ENCODE measurements at regions not wholly inside any gene's neighbourhood (a gene's known extent, or its start where the extent isn't known, plus 50 kb on each side); places are given as distances from the start of the nearest gene placed in this dataset.
A peak's percentile ranks its signal among the peaks of the same experiment; 100 is the strongest.

DNA sequence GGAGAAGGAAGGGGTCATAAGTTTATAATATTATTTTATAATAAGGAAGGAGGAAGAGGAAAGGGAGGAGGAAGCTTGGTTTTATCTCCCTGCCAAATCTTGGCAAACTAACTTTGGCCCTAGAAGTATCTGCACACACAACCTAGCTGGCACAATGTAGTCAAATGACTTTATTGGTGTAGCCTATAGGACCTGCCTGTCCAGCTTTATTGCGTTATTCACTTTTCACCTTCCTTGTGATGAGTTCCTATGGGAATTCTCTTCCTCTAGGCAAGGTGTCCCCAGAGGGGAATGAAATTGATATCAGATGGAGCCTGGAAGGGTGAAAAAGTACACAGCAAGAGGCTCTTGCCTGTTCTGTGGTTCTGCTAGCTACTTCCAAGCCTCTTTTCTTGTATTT, 111.2 kb upstream of the SLC25A36 start:
- Histone ChIP-seq H3K9ac (ENCODE audit: insufficient read length, low read depth) (no peak overlapping the region), H3K4me3 (ENCODE audit: insufficient read length, low read depth) (no peak overlapping the region), H3K27me3 (ENCODE audit: insufficient read depth, insufficient read length) (no peaks in the 10 kb centered on the region), H3K36me3 (ENCODE audit: insufficient read depth, insufficient read length, low read length) (no peaks in the 10 kb centered on the region), H3K4me1 (ENCODE audit: insufficient read depth, insufficient read length) (no peaks in the 10 kb centered on the region), H3K9me3 (ENCODE audit: insufficient read depth, low read length) (no peaks in the 10 kb centered on the region)
- no peak for DNase-seq (ENCODE audit: low read depth, low spot score)
- TF ChIP-seq ZNF274 (IDR thresholded peaks at IDR 0.05; ENCODE audit: low read depth, low read length) (no peak), YY1 (IDR thresholded peaks at IDR 0.05; ENCODE audit: insufficient read depth, insufficient read length) (no peak), SUZ12 (IDR thresholded peaks at IDR 0.05; ENCODE audit: extremely low read depth, insufficient read depth, insufficient read length) (no peak)

DNA sequence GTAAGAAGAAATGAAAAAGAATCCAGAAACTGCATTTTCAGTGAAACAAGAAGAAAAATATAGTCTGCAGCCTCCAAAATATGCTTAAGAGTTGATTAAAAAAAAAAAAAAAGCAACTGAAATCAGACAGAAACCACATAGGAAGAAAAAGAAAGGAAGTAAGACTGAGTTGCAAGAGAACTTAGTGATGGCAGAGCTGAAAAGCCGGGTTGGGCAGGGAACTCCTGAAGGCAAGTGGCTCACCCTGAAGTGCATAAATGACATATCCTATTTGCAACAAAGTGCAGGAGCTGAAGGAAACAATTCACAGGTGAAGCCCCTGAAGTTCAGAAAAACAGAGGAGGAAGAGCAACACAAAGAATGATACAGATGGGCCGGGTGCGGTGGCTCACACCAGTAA, 108.8 kb upstream of the SLC25A36 start:
- DNase-seq (ENCODE audit: low read depth, low spot score) = no peak
- TF ChIP-seq ZNF274 (IDR thresholded peaks at IDR 0.05; ENCODE audit: low read depth, low read length) = no peak
- no peak for TF ChIP-seq YY1 (IDR thresholded peaks at IDR 0.05; ENCODE audit: insufficient read depth, insufficient read length)
- no peak for TF ChIP-seq SUZ12 (IDR thresholded peaks at IDR 0.05; ENCODE audit: extremely low read depth, insufficient read depth, insufficient read length)
- no peak overlapping the region for H3K9ac ChIP-seq (ENCODE audit: insufficient read length, low read depth)
- no peaks in the 10 kb centered on the region for H3K9me3 ChIP-seq (ENCODE audit: insufficient read depth, low read length)
- H3K4me1 ChIP-seq (ENCODE audit: insufficient read depth, insufficient read length) = no peaks in the 10 kb centered on the region
- H3K36me3 ChIP-seq (ENCODE audit: insufficient read depth, insufficient read length, low read length) = no peaks in the 10 kb centered on the region
- H3K4me3 ChIP-seq (ENCODE audit: insufficient read length, low read depth) = no peak overlapping the region
- no peaks in the 10 kb centered on the region for H3K27me3 ChIP-seq (ENCODE audit: insufficient read depth, insufficient read length)

DNA sequence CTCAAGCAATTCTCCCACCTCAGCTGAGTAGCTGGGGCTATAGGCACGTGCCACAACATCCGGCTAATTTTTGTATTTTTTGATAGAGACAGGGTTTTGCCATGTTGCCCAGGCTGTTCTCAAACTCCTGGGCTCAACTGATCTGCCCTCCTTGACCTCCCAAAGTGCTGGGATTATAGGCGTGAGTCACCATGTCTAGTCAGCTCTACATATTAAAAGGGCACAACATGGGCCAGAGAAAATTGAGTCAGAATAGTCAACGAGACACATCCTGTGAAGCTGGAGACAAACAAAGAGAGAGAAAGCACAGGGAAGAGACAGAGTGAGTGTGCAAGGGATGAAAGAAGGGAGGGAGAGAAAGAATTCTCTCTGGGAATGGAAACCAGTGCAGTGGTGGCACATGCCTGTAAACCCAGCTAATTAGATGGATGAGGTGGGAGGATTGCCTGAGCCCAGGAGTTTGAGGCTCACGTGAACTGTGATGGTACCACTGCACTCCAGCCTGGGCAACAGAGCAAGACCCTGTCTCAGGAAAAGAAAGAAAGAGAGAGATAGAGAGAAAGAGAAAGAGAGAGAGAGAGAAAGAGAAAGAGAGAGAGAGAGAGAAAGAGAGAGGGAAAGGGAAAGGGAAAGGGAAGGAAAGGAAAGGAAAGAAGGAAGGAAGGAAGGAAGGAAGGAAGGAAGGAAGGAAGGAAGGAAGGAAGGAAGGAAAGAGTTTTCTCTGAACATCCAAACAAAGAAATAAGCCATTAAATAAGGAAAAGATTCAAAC, 107.2 kb upstream of the SLC25A36 start:
- H3K9ac ChIP-seq (ENCODE audit: insufficient read length, low read depth) = no peak overlapping the region
- TF ChIP-seq SUZ12 (IDR thresholded peaks at IDR 0.05; ENCODE audit: extremely low read depth, insufficient read depth, insufficient read length) = no peak
- no peak for TF ChIP-seq ZNF274 (IDR thresholded peaks at IDR 0.05; ENCODE audit: low read depth, low read length)
- H3K9me3 ChIP-seq (ENCODE audit: insufficient read depth, low read length) = no peaks in the 10 kb centered on the region
- H3K4me3 ChIP-seq (ENCODE audit: insufficient read length, low read depth) = no peak overlapping the region
- peak; percentile 28 for DNase-seq (ENCODE audit: low read depth, low spot score)
- H3K36me3 ChIP-seq (ENCODE audit: insufficient read depth, insufficient read length, low read length) = no peaks in the 10 kb centered on the region
- no peaks in the 10 kb centered on the region for H3K4me1 ChIP-seq (ENCODE audit: insufficient read depth, insufficient read length)
- no peaks in the 10 kb centered on the region for H3K27me3 ChIP-seq (ENCODE audit: insufficient read depth, insufficient read length)

DNA sequence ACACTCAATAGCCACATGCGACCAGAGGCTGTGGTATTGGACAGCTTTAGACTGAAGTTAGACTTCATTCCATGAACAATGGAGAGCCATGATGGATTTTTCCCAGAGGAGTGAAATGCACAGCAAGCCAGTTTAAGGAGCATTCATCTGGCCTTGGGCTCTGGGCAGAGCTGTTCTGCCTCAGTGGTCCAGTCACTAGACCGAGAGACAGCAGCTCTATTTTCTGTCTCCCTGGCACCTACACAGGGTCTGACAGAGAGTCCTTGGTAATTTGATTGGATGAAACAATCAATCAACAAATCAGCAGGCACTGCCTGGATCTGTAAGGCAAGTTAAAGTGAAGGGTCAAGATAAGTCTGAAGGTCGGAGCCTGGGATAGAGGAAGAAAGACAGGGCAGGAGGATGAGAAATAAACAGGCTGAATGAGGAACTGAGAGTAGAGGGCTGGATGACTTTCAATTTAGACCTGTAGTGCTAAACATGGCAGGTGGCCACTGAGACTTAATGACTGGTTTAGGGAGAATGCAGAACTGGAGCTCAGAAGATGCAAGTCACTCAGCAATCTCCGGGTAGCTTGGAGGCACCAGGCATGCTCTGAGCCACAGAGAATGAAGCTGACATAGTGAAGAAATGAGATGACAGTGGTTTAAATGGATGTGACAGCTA, 98.5 kb upstream of the SLC25A36 start:
- no peak for DNase-seq (ENCODE audit: low read depth, low spot score)
- H3K27me3 ChIP-seq (ENCODE audit: insufficient read depth, insufficient read length) = no peaks in the 10 kb centered on the region
- no peaks in the 10 kb centered on the region for H3K36me3 ChIP-seq (ENCODE audit: insufficient read depth, insufficient read length, low read length)
- H3K4me1 ChIP-seq (ENCODE audit: insufficient read depth, insufficient read length) = no peaks in the 10 kb centered on the region
- no peak for TF ChIP-seq ZNF274 (IDR thresholded peaks at IDR 0.05; ENCODE audit: low read depth, low read length)
- no peak for TF ChIP-seq SUZ12 (IDR thresholded peaks at IDR 0.05; ENCODE audit: extremely low read depth, insufficient read depth, insufficient read length)
- no peak for TF ChIP-seq YY1 (IDR thresholded peaks at IDR 0.05; ENCODE audit: insufficient read depth, insufficient read length)
- H3K9ac ChIP-seq (ENCODE audit: insufficient read length, low read depth) = no peak overlapping the region
- no peak overlapping the region for H3K4me3 ChIP-seq (ENCODE audit: insufficient read length, low read depth)
- H3K9me3 ChIP-seq (ENCODE audit: insufficient read depth, low read length) = no peaks in the 10 kb centered on the region

DNA sequence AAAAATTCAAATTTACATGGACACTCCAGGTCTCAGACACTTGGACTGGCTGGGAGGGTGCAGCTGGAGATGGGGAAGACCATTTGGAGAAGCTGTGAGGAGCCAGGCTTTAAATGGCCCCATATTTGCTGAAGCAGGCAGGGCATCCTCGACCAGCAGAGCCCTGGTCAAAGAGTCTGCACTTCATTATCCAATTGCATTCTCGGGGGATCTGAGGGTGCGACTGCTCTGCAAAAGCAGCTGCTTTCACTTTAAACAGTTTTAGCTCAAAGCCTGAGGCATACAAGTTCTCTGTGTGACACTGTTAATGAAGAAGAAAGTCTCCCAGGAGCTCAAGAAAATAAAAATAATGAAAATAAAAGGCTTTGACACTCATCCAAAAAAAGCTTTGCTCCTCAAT, 98.0 kb upstream of the SLC25A36 start:
- no peak for TF ChIP-seq ZNF274 (IDR thresholded peaks at IDR 0.05; ENCODE audit: low read depth, low read length)
- TF ChIP-seq YY1 (IDR thresholded peaks at IDR 0.05; ENCODE audit: insufficient read depth, insufficient read length) = no peak
- no peak for TF ChIP-seq SUZ12 (IDR thresholded peaks at IDR 0.05; ENCODE audit: extremely low read depth, insufficient read depth, insufficient read length)

DNA sequence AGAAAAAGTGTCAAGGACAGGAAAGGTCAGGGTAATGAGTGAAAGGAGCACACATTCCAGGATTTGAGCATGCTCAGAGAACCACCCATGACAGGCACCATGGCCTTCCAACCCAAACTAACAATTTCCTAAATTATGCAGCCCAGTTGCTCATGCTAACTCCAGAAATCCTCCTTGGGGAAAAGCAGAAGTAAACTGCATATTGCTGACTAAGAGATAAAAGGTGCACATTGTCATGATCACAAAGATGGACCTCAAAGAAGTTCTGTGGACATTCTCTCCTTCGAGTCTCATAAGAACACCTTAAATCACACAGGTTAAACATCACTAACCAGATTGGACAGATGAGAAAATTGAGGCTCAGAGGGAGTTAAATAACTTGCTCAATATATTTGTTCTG, 97.6 kb upstream of the SLC25A36 start:
- no peak for DNase-seq (ENCODE audit: low read depth, low spot score)
- Histone ChIP-seq H3K4me1 (ENCODE audit: insufficient read depth, insufficient read length) (no peaks in the 10 kb centered on the region), H3K9me3 (ENCODE audit: insufficient read depth, low read length) (no peaks in the 10 kb centered on the region), H3K27me3 (ENCODE audit: insufficient read depth, insufficient read length) (no peaks in the 10 kb centered on the region), H3K9ac (ENCODE audit: insufficient read length, low read depth) (no peak overlapping the region), H3K4me3 (ENCODE audit: insufficient read length, low read depth) (no peak overlapping the region), H3K36me3 (ENCODE audit: insufficient read depth, insufficient read length, low read length) (no peaks in the 10 kb centered on the region)
- TF ChIP-seq SUZ12 (IDR thresholded peaks at IDR 0.05; ENCODE audit: extremely low read depth, insufficient read depth, insufficient read length) (no peak), YY1 (IDR thresholded peaks at IDR 0.05; ENCODE audit: insufficient read depth, insufficient read length) (no peak), ZNF274 (IDR thresholded peaks at IDR 0.05; ENCODE audit: low read depth, low read length) (no peak)

More for the DNA sequence above, 98.0 kb upstream of the SLC25A36 start:
- H3K4me1 ChIP-seq (ENCODE audit: insufficient read depth, insufficient read length) = no peaks in the 10 kb centered on the region
- no peak for DNase-seq (ENCODE audit: low read depth, low spot score)
- no peak overlapping the region for H3K9ac ChIP-seq (ENCODE audit: insufficient read length, low read depth)
- no peak overlapping the region for H3K4me3 ChIP-seq (ENCODE audit: insufficient read length, low read depth)
- H3K27me3 ChIP-seq (ENCODE audit: insufficient read depth, insufficient read length) = no peaks in the 10 kb centered on the region
- no peaks in the 10 kb centered on the region for H3K36me3 ChIP-seq (ENCODE audit: insufficient read depth, insufficient read length, low read length)
- no peaks in the 10 kb centered on the region for H3K9me3 ChIP-seq (ENCODE audit: insufficient read depth, low read length)

DNA sequence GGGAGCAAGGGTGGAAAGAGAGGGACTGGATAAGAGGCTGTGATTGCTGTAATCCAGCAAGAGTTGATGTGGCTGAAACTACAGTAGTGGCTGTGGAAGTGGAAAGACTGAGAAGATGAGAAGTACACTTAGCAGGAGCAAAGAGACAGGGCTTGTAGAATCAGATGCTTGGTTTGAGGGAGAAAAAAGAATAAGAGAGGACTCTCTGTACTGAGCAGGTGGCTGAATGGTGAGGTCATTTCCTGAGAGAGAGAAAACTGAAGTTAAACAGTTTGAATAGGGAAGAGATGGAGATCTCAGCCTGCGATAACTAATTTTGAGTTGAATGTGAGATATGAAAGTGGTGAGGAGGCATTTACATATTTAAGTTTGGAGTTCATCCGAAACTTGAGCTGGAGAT, 95.8 kb upstream of the SLC25A36 start:
- no peak for DNase-seq (ENCODE audit: low read depth, low spot score)
- Histone ChIP-seq H3K9ac (ENCODE audit: insufficient read length, low read depth) (no peak overlapping the region), H3K27me3 (ENCODE audit: insufficient read depth, insufficient read length) (no peaks in the 10 kb centered on the region), H3K9me3 (ENCODE audit: insufficient read depth, low read length) (no peaks in the 10 kb centered on the region), H3K4me3 (ENCODE audit: insufficient read length, low read depth) (no peak overlapping the region), H3K4me1 (ENCODE audit: insufficient read depth, insufficient read length) (no peaks in the 10 kb centered on the region), H3K36me3 (ENCODE audit: insufficient read depth, insufficient read length, low read length) (no peaks in the 10 kb centered on the region)
- TF ChIP-seq ZNF274 (IDR thresholded peaks at IDR 0.05; ENCODE audit: low read depth, low read length) (no peak), YY1 (IDR thresholded peaks at IDR 0.05; ENCODE audit: insufficient read depth, insufficient read length) (no peak), SUZ12 (IDR thresholded peaks at IDR 0.05; ENCODE audit: extremely low read depth, insufficient read depth, insufficient read length) (no peak)

Data from NT2/D1 (cell line).